GM23338 (cell line): ENCODE measurements at regions not wholly inside any gene's neighbourhood (a gene's known extent, or its start where the extent isn't known, plus 50 kb on each side); places are given as distances from the start of the nearest gene placed in this dataset.

Source experiments
- ATAC-seq: fragments of 200-7000 bp; cut with Tn5 transposase; 3 replicates; pipeline ENCODE4 v1.9.1; 2020
- DNase-seq: peaks from one replicate; pipeline ENCODE4 v3.0.0-alpha.2; 2015; ENCODE audit warnings: low spot score
- H2AFZ ChIP-seq: fragments of 200-600 bp; sonication (generic); 2 replicates; pipeline ENCODE4 v1.8.0; 2016; ENCODE audit warnings: antibody characterized with exemption, mild to moderate bottlenecking, moderate library complexity
- H3F3A ChIP-seq: fragments of 200-600 bp; sonication (generic); replicated peaks from 2 replicates; pipeline ENCODE4 v1.8.0; 2017; ENCODE audit warnings: antibody characterized with exemption, mixed run types, low read depth
- H3K27ac ChIP-seq: fragments of 200-600 bp; sonication (generic); 2 replicates; pipeline ENCODE4 v1.6.1; 2016; ENCODE audit warnings: low read depth
- H3K27me3 ChIP-seq: fragments of 200-600 bp; sonication (generic); 2 replicates; pipeline ENCODE4 v1.8.0; 2016; ENCODE audit warnings: mild to moderate bottlenecking, mixed run types, moderate library complexity; ENCODE audit not compliant: insufficient read depth
- H3K36me3 ChIP-seq: fragments of 200-600 bp; sonication (generic); 2 replicates; pipeline ENCODE4 v1.8.0; 2016; ENCODE audit warnings: mild to moderate bottlenecking; ENCODE audit not compliant: insufficient read depth
- H3K4me1 ChIP-seq: fragments of 200-600 bp; sonication (generic); 2 replicates; pipeline ENCODE4 v1.8.0; 2016; ENCODE audit warnings: mild to moderate bottlenecking, moderate library complexity; ENCODE audit not compliant: insufficient read depth
- H3K4me2 ChIP-seq: fragments of 200-600 bp; sonication (generic); 2 replicates; pipeline ENCODE4 v1.7.1; 2017; ENCODE audit warnings: mixed run types
- H3K4me3 ChIP-seq: fragments of 200-600 bp; sonication (generic); 2 replicates; pipeline ENCODE4 v1.6.1; 2016; ENCODE audit warnings: mixed run types
- H3K79me2 ChIP-seq: fragments of 200-600 bp; sonication (generic); replicated peaks from 2 replicates; pipeline ENCODE4 v1.8.0; 2017; ENCODE audit warnings: mild to moderate bottlenecking; ENCODE audit not compliant: insufficient read depth
- H3K9me2 ChIP-seq: fragments of 200-600 bp; sonication (generic); 2 replicates; pipeline ENCODE4 v1.8.0; 2017; ENCODE audit not compliant: insufficient read depth
- H4K20me1 ChIP-seq: fragments of 200-600 bp; sonication (generic); replicated peaks from 2 replicates; pipeline ENCODE4 v1.8.0; 2017; ENCODE audit warnings: mild to moderate bottlenecking; ENCODE audit not compliant: insufficient read depth
- H3K27ac Mint-ChIP-seq: 2 replicates; pipeline ENCODE4 v1.8.0; 2020; ENCODE audit warnings: inconsistent platforms, mild to moderate bottlenecking, moderate library complexity, mixed read lengths
- H3K27me3 Mint-ChIP-seq: 3 replicates; pipeline ENCODE4 v1.8.0; 2022; ENCODE audit warnings: low read depth, mild to moderate bottlenecking, moderate library complexity, mixed read lengths, inconsistent platforms; ENCODE audit not compliant: insufficient read depth, poor library complexity
- H3K36me3 Mint-ChIP-seq: 3 replicates; pipeline ENCODE4 v1.8.0; 2021; ENCODE audit warnings: low read depth, mild to moderate bottlenecking, inconsistent platforms, moderate library complexity, mixed read lengths
- H3K4me1 Mint-ChIP-seq: 3 replicates; pipeline ENCODE4 v1.8.0; 2020; ENCODE audit warnings: mild to moderate bottlenecking, inconsistent platforms, mixed read lengths
- H3K4me3 Mint-ChIP-seq: 3 replicates; pipeline ENCODE4 v1.8.0; 2021; ENCODE audit warnings: moderate library complexity, mild to moderate bottlenecking, inconsistent platforms, mixed read lengths
- H3K9me3 Mint-ChIP-seq: 3 replicates; pipeline ENCODE4 v1.8.0; 2020; ENCODE audit warnings: moderate library complexity, mild to moderate bottlenecking, inconsistent platforms, mixed read lengths
- CREB1 ChIP-seq: fragments of 250-450 bp; sonication (Bioruptor Pico); IDR thresholded peaks from 2 replicates; pipeline ENCODE4 v1.5.0; 2020; ENCODE audit warnings: low read depth, mild to moderate bottlenecking, moderate library complexity
- EZH2phosphoT487 ChIP-seq: fragments of 200-600 bp; sonication (generic); IDR thresholded peaks from one replicate; pipeline ENCODE4 v1.8.1; 2018; ENCODE audit warnings: antibody characterized with exemption; ENCODE audit not compliant: unreplicated experiment
- JUNB ChIP-seq: IDR thresholded peaks from one replicate; pipeline ENCODE4 v1.6.1; 2016; ENCODE audit warnings: antibody characterized with exemption; ENCODE audit not compliant: unreplicated experiment
- NANOG ChIP-seq: IDR thresholded peaks from 2 replicates; pipeline ENCODE4 v1.6.1; 2016; ENCODE audit warnings: antibody characterized with exemption, borderline replicate concordance
- POLR2AphosphoS5 ChIP-seq: IDR thresholded peaks from 2 replicates; pipeline ENCODE4 v1.6.1; 2016; ENCODE audit warnings: antibody characterized with exemption, low read depth
- STAT1 ChIP-seq: IDR thresholded peaks from one replicate; pipeline ENCODE4 v1.6.1; 2016; ENCODE audit warnings: antibody characterized with exemption; ENCODE audit not compliant: unreplicated experiment
- ZNF114 ChIP-seq: fragments of 250-450 bp; sonication (Bioruptor Pico); IDR thresholded peaks from 2 replicates; pipeline ENCODE4 v1.5.0; 2020; ENCODE audit warnings: mild to moderate bottlenecking, moderate library complexity
- ZNF331 ChIP-seq: fragments of 250-450 bp; sonication (Bioruptor Pico); IDR thresholded peaks from 2 replicates; pipeline ENCODE4 v1.5.0; 2020; ENCODE audit warnings: low read depth, mild to moderate bottlenecking, moderate library complexity
- TF ChIP-seq, protein P1 (sequence below): IDR thresholded peaks from 2 replicates; pipeline ENCODE4 v1.6.1; 2016; ENCODE audit warnings: antibody characterized with exemption
- TF ChIP-seq, protein P2 (sequence below): IDR thresholded peaks from one replicate; pipeline ENCODE4 v1.6.1; 2018; ENCODE audit warnings: antibody characterized with exemption; ENCODE audit not compliant: unreplicated experiment
- TF ChIP-seq, protein P3 (sequence below): fragments of 250-450 bp; sonication (Bioruptor Pico); IDR thresholded peaks from 2 replicates; pipeline ENCODE4 v1.5.0; 2020; ENCODE audit warnings: mild to moderate bottlenecking, moderate library complexity
- TF ChIP-seq, protein P4 (sequence below), 2 experiments: fragments of 200-600 bp in 1 of 2; sonication (generic) in 1 of 2; conservative IDR thresholded peaks; 2 replicates each; pipeline versions ENCODE4 v1.5.1 to v1.6.1; 2016 to 2017; ENCODE audit warnings: antibody characterized with exemption in 2 of 2, low read depth in 2 of 2, mild to moderate bottlenecking in 2 of 2, moderate library complexity in 1 of 2

DNA sequence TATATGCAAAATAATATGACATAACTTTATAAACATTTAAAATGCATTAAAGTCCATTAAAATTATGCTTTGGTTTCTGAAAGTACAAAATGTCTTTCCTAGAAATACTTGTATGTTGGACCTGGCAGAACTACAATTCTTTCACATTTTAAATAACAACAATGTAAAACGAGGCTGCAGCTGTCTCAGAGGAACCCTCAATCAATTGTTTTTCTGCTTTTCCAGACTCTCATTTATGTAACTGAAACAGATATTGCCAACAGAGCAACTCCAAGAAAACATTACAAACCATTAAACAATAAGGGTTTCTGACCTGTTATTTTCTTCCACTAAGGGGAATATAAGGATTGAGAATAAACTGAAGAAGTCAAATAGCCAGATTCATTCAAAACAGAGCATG lies 1193.4 kb downstream of the NCAM2 start:
- Mint-ChIP-seq H3K9me3 (peaks cover 6% of the 10 kb centered on the region; the same call in 2 of the 3 replicates), H3K4me1 (no peaks in the 10 kb centered on the region), H3K4me3 (no peak overlapping the region), H3K27me3 (no peaks in the 10 kb centered on the region), H3K27ac (no peak overlapping the region), H3K36me3 (no peaks in the 10 kb centered on the region; the same call in 2 of the 3 replicates)
- Histone ChIP-seq H2AFZ (no peak overlapping the region), H3K4me3 (no peak overlapping the region), H3K36me3 (no peaks in the 10 kb centered on the region), H3K79me2 (no peaks in the 10 kb centered on the region), H4K20me1 (no peaks in the 10 kb centered on the region), H3K4me2 (no peak overlapping the region), H3F3A (no peaks in the 10 kb centered on the region), H3K4me1 (no peaks in the 10 kb centered on the region), H3K9me2 (peaks cover 10% of the 10 kb centered on the region; the same call in 1 of the 2 replicates), H3K27ac (no peak overlapping the region), H3K27me3 (no peaks in the 10 kb centered on the region)
- DNase-seq (no peak), ATAC-seq (no peak)
- TF ChIP-seq STAT1 (no peak), ZNF331 (CRISPR knock-in tag) (no peak), JUNB (no peak), POLR2AphosphoS5 (no peak), CREB1 (CRISPR knock-in tag) (no peak), EZH2phosphoT487 (no peak), ZNF114 (CRISPR knock-in tag) (no peak), NANOG (no peak)
- TF ChIP-seq, protein P1, sequence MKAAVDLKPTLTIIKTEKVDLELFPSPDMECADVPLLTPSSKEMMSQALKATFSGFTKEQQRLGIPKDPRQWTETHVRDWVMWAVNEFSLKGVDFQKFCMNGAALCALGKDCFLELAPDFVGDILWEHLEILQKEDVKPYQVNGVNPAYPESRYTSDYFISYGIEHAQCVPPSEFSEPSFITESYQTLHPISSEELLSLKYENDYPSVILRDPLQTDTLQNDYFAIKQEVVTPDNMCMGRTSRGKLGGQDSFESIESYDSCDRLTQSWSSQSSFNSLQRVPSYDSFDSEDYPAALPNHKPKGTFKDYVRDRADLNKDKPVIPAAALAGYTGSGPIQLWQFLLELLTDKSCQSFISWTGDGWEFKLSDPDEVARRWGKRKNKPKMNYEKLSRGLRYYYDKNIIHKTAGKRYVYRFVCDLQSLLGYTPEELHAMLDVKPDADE = no peak
- TF ChIP-seq, protein P2, sequence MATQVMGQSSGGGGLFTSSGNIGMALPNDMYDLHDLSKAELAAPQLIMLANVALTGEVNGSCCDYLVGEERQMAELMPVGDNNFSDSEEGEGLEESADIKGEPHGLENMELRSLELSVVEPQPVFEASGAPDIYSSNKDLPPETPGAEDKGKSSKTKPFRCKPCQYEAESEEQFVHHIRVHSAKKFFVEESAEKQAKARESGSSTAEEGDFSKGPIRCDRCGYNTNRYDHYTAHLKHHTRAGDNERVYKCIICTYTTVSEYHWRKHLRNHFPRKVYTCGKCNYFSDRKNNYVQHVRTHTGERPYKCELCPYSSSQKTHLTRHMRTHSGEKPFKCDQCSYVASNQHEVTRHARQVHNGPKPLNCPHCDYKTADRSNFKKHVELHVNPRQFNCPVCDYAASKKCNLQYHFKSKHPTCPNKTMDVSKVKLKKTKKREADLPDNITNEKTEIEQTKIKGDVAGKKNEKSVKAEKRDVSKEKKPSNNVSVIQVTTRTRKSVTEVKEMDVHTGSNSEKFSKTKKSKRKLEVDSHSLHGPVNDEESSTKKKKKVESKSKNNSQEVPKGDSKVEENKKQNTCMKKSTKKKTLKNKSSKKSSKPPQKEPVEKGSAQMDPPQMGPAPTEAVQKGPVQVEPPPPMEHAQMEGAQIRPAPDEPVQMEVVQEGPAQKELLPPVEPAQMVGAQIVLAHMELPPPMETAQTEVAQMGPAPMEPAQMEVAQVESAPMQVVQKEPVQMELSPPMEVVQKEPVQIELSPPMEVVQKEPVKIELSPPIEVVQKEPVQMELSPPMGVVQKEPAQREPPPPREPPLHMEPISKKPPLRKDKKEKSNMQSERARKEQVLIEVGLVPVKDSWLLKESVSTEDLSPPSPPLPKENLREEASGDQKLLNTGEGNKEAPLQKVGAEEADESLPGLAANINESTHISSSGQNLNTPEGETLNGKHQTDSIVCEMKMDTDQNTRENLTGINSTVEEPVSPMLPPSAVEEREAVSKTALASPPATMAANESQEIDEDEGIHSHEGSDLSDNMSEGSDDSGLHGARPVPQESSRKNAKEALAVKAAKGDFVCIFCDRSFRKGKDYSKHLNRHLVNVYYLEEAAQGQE = no peak
- TF ChIP-seq, protein P3, sequence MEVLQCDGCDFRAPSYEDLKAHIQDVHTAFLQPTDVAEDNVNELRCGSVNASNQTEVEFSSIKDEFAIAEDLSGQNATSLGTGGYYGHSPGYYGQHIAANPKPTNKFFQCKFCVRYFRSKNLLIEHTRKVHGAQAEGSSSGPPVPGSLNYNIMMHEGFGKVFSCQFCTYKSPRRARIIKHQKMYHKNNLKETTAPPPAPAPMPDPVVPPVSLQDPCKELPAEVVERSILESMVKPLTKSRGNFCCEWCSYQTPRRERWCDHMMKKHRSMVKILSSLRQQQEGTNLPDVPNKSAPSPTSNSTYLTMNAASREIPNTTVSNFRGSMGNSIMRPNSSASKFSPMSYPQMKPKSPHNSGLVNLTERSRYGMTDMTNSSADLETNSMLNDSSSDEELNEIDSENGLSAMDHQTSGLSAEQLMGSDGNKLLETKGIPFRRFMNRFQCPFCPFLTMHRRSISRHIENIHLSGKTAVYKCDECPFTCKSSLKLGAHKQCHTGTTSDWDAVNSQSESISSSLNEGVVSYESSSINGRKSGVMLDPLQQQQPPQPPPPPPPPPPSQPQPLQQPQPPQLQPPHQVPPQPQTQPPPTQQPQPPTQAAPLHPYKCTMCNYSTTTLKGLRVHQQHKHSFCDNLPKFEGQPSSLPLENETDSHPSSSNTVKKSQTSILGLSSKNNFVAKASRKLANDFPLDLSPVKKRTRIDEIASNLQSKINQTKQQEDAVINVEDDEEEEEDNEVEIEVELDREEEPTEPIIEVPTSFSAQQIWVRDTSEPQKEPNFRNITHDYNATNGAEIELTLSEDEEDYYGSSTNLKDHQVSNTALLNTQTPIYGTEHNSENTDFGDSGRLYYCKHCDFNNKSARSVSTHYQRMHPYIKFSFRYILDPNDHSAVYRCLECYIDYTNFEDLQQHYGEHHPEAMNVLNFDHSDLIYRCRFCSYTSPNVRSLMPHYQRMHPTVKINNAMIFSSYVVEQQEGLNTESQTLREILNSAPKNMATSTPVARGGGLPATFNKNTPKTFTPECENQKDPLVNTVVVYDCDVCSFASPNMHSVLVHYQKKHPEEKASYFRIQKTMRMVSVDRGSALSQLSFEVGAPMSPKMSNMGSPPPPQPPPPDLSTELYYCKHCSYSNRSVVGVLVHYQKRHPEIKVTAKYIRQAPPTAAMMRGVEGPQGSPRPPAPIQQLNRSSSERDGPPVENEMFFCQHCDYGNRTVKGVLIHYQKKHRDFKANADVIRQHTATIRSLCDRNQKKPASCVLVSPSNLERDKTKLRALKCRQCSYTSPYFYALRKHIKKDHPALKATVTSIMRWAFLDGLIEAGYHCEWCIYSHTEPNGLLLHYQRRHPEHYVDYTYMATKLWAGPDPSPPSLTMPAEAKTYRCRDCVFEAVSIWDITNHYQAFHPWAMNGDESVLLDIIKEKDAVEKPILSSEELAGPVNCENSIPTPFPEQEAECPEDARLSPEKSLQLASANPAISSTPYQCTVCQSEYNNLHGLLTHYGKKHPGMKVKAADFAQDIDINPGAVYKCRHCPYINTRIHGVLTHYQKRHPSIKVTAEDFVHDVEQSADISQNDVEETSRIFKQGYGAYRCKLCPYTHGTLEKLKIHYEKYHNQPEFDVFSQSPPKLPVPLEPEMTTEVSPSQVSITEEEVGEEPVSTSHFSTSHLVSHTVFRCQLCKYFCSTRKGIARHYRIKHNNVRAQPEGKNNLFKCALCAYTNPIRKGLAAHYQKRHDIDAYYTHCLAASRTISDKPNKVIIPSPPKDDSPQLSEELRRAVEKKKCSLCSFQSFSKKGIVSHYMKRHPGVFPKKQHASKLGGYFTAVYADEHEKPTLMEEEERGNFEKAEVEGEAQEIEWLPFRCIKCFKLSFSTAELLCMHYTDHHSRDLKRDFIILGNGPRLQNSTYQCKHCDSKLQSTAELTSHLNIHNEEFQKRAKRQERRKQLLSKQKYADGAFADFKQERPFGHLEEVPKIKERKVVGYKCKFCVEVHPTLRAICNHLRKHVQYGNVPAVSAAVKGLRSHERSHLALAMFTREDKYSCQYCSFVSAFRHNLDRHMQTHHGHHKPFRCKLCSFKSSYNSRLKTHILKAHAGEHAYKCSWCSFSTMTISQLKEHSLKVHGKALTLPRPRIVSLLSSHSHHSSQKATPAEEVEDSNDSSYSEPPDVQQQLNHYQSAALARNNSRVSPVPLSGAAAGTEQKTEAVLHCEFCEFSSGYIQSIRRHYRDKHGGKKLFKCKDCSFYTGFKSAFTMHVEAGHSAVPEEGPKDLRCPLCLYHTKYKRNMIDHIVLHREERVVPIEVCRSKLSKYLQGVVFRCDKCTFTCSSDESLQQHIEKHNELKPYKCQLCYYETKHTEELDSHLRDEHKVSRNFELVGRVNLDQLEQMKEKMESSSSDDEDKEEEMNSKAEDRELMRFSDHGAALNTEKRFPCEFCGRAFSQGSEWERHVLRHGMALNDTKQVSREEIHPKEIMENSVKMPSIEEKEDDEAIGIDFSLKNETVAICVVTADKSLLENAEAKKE (CRISPR knock-in tag) = no peak
- TF ChIP-seq, protein P4, sequence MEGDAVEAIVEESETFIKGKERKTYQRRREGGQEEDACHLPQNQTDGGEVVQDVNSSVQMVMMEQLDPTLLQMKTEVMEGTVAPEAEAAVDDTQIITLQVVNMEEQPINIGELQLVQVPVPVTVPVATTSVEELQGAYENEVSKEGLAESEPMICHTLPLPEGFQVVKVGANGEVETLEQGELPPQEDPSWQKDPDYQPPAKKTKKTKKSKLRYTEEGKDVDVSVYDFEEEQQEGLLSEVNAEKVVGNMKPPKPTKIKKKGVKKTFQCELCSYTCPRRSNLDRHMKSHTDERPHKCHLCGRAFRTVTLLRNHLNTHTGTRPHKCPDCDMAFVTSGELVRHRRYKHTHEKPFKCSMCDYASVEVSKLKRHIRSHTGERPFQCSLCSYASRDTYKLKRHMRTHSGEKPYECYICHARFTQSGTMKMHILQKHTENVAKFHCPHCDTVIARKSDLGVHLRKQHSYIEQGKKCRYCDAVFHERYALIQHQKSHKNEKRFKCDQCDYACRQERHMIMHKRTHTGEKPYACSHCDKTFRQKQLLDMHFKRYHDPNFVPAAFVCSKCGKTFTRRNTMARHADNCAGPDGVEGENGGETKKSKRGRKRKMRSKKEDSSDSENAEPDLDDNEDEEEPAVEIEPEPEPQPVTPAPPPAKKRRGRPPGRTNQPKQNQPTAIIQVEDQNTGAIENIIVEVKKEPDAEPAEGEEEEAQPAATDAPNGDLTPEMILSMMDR (conservative IDR thresholded peaks at IDR 0.05; ENCODE audit: low read depth in 2 of 2) = no peak
